ENCODE measurements at regions not wholly inside any gene's neighbourhood (a gene's known extent, or its start where the extent isn't known, plus 50 kb on each side); places are given as distances from the start of the nearest gene placed in this dataset.
"Not testable (repeated sequence)": the region's sequence is repeated elsewhere in the genome, so short reads cannot be mapped to it uniquely, and the experiment has no call there.

DNA sequence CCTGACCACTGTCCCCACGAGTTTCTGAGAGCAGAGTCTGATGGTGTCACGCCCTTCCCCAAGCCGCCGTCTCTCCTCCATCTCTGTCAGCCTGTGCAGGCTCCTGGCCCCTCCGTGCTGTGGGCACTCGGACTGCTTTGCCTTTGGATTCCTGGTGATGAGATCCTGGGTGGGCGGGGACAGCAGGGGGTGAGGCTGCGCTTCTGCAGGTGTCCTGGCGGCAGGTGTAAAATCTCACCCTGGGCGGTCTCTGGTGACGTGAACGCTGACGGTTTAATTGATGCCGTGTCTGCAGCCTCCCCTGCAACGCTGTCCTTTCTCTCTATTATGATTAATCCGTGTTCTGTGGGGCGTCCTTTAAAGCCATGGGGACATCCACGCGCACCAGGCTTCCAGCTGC lies 148.0 kb downstream of the LAT start:
- DNase-seq (ENCODE audit: low read depth in 2 of 2) = not testable (repeated sequence)

DNA sequence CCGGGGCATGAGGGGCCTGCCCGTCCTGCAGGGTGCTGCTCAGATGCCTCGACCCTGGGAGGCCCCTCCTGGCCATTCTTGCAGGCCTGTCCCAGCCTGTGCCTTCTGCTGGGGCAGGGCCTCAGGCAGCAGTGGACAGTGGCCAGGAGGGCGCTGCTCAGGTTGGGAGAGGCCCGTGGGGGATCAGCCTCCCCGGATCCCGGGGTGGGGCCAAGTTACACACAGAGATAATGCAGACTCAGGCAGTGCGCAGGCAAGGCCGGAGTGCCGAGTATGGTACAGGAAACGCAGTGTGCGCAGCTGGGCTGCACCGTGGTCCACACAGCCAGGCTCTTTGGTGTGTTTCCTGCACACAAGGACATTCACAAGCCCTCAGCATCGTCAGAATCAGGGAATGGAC lies 147.6 kb downstream of the LAT start:
- not testable (repeated sequence) for DNase-seq (ENCODE audit: low read depth in 2 of 2)

DNA sequence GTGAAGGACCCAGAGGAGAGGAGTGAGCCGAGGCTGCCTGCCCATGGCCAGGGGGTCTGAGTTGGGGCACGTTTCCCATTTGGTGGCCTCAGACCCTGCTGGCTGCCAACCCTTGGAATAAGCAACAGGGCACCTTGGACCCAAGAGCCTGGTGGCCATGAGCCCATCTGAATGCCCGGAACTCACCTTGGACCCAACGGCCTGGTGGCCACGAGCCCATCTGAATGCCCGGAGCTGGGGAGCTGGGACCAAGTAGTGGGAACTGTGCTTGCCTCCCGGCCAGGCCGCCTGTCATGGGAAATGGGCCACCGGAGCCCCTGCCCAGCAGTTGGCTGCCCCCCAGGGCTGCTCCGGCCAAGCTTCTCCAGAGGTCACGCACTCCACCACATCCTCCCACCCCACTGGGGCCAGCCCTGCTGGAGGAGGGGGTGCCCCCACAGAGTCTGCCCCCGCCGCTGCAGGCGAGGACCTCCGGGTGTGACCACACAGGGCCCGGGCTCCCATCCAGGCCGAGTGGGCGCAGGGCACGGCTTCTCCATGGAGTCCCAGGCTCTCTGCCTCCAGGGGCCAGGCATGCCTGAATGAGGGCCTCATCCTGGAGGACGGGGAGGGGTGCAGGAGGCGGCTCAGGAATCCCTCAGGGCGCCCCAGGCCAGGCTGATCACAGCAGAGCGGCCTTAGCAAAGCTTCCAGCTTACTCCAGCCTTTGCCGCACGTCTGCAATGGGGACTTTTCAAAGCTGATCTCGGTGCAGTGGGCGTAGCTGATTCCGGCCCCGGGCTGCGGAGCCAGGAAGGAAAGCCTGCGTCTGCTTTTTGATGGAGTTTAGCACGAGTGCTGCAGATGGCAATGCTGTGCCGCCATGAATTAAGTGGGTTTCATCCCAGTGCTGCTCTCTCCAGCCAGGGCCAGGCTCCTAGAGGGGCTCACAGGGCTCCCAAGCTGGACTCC lies 146.3 kb downstream of the LAT start:
- not testable (repeated sequence) for DNase-seq (ENCODE audit: low read depth in 2 of 2)

DNA sequence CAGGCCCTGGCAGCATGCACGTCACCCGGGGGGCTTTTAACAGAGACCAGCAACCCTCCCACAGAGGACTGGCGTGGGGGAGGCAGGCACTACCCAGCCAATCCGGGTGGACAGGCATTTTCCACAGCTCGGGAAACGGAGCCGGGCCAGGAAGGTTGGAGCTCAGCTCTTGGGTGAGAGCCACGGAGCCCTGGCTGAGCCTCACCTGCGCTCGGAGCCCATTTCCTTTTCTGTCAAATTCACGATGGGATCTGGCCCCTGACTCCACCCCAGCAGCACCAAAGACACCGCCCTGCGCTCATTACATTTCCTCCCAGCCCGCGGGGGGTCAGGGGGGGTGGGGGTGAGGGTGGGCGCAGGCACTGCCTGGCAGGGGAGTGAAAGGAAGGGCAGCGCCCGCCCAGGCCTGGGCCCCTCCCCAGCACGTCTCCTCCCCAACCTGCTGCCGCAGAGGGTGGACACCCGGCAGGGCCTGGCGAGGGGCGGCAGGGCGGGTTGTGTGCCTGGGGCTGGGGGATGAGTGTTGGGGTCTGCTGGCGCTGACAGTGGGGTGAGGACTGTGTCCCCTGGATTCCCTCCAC lies 145.4 kb downstream of the LAT start:
- DNase-seq (ENCODE audit: low read depth in 2 of 2) = not testable (repeated sequence)

DNA sequence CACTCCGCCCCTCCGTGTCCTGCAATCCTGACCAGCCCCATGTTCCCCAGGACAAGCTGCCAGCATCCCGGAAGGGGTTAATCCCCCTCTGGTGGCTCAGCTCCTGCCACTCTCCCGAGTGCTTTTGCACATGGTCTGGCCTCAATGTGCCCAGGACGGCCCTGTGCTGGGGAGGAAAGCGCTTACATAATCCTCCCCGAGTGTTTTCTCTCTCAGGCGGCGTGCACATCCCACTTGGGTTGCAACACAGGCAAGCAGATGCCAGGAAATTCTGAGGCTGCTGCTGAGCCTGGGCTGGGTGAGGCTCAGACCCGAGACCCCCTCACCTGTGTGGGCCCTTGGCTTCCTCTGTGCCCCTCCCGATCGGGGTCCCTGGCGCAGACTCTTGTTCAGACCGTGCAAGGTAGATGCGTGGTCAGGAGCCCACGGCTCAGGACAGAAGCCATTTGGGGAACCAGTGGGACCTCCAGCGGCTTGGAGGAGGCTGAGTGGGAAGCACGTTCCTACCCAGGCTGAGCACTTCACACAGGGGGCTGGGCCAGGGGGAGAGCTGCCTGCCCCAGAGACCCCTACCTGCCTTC lies 144.7 kb downstream of the LAT start:
- DNase-seq (ENCODE audit: low read depth in 2 of 2) = not testable (repeated sequence)

DNA sequence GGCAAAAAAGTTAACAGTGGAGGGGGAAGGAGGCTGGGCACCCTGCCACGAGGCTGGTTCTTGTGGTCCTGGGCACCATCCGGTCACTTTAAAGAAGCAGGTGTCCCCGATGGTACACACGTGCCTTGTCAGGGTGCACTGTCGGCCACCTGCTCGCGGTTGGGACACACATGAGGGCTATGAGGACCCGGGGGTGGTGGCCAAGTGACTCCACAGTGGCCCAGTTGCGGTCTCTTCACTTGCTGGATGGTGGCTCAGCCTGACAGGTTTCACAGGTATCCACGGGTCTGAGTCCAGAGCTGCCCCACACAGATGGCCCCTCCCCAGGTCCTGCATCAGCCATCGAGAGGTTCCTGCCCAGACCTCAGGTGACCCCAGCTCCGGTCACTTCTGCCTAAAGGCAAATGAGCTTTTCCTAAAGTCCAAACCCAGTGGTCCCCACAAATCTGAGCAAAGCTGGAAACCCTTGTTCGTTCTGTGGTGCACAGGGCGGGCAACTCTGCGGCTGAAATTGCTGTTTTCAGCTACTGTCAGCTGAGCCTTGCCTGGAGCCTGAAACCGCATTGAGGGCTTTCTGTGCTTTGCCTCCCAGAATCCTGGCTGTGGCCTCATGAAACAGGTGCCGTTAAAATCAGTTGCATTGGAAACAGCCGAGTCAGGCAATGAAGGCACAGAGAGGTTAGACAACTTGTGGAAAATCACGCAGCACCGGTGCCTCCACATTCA lies 144.0 kb downstream of the LAT start:
- DNase-seq (ENCODE audit: low read depth in 2 of 2) = not testable (repeated sequence)

DNA sequence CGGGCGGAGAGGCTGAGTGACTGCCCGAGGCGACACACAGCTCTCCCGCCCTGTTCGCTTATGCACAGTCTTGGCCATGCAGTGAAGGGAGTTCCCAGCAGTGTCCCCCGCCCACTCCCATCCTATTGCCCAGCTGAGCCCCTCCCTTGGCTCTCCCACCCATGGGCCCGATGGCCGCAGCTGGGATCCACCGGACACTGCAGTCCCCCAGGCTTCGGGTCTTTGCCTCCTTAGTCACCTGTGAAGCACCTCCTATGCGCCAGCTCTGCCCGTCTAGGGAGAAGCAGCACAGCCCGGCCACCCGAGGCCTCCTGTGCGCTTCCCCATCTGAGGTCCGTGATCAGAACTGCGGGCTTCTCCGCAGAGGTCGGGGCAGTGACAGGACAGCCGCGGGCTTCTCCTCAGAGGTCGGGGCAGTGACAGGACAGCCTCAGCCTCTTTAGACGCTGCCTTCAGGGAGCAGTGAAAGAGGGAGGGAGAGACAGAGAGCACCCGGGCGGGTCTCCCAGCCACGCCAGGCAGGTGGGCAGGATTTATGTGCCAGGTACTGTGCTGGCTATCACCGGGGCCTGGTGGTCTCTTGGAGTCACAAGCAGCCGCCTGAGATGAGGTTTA lies 143.1 kb downstream of the LAT start:
- DNase-seq (ENCODE audit: low read depth in 2 of 2) = not testable (repeated sequence)

DNA sequence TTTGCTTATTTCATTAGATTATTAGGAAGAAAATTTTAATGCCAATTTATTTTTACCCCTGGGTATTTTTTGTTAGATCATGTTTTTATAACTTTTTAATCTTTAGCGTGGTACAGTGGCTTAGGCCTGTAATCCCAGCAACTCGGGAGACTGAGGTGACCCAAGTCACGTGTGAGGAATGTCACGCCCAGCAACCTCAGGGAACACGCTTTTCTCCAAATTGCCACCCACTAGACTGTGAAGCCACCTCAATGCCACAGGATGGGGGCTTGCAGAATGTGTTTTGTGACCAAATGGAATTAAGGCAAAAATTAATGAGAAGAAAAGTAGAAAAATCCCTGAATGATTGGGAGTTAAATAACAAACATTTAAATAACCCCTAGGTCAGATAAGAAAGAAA lies 141.8 kb downstream of the LAT start:
- DNase-seq (ENCODE audit: low read depth in 2 of 2) = no peak

DNA sequence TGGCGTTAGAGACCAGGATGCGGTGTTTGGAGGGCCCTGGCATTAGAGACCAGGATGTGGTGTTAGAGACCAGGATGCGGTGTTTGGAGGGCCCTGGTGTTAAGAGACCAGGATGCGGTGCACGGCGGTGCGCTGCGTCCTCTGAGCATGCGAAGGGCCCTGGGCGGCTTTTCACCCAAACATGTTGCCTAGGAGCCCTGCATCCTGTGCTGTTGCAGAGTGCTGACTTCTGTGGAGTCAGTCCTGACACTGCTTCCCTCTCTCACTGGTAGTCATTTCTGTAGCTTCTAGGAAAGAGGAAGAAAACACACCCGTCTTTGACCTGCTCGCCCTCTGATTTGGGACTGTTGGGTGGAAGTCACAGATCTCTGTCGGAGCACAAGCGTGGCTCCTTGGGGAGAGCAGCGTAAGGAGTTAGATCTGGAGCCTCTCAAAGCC lies 141.2 kb downstream of the LAT start:
- no peak for DNase-seq (ENCODE audit: low read depth in 2 of 2)

DNA sequence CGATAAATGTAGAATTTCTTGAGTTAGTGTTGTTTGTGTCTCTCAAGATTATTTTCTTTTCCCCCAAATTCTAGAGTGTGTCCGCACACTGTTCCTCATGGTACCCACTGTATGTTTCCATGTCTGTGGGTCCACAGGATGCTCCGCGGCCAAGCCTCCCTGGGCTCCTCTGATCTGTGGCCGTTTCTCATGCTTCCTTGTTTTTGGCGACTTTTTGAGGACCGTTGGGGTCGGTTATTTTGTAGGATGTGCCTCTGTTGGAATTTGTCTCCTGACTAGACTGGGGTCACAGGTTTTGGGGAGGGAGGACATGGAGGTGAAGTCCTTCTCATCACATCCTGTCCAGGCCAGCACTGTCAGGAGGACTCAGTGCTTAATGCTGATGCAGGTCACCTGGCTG lies 140.0 kb downstream of the LAT start:
- no peak for DNase-seq (ENCODE audit: low read depth in 2 of 2)

DNA sequence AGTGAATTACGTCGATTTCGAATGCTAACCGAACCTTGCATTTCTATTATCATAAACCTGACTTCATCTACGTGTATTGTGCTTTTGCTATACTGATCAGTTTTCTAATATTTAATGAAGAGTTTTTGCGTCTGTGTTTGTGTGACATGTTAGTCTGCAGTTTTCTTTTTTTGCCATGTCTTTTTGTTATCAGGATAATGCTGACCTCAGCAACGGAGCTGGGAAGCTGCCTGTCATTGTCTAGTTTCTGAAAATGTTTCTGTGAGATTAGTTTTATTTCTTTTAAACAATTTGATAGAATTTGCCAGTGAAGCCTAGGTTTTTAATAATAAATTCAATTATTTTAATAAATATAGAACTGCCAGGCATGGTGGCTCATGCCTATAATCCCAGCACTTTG lies 139.3 kb downstream of the LAT start:
- not testable (repeated sequence) for DNase-seq (ENCODE audit: low read depth in 2 of 2)

DNA sequence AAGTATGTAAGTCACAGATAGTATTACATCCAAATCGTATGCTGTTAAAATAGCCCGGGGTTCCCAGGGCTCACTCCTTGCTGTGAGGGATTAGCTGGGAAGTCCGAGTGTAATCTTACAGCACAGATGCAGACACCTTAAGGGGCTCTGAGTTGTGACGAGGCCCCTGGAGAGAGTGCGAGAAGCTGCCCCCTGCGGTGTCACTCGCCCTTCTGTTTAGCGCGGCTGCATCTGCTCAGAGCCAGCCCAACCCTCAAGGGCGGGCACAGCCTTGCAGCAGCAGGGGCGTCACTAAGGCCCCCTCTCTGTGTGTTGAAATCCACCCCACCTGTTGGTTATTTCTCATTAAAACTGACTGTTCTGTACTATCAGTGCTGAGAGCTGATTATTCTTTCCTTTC lies 135.8 kb downstream of the LAT start:
- not testable (repeated sequence) for DNase-seq (ENCODE audit: low read depth in 2 of 2)

DNA sequence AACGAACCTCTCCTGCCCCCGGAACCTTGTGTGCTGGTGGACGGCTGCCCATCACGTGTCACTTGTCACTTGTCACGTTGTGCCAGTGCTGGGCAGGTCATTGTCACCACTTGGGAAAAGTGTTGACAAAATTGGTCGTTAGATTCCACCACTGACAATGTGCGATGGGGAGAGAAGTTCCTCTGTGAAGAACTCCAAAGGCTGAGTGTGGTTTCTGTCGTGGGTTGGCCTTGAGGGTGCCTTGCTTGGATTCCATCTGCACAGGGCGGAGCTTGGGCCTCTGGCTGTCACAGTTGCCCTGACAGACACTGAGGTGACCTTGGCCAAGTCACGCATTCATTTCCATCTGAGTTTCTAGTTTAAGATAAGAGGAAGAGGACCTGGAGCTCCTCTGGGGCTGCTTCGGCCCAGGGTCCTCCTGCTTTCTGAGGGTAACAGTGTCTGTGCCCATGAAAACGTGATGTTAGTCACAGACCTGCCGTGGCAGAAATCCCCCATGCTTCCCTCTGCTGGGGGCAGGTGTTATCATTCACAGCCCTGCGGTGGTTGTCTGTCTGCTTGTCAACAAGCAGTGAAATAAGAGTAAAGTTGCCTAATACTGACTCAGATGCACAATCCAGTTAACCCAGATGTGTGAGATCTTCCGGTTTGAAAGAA lies 133.6 kb downstream of the LAT start:
- not testable (repeated sequence) for DNase-seq (ENCODE audit: low read depth in 2 of 2)

DNA sequence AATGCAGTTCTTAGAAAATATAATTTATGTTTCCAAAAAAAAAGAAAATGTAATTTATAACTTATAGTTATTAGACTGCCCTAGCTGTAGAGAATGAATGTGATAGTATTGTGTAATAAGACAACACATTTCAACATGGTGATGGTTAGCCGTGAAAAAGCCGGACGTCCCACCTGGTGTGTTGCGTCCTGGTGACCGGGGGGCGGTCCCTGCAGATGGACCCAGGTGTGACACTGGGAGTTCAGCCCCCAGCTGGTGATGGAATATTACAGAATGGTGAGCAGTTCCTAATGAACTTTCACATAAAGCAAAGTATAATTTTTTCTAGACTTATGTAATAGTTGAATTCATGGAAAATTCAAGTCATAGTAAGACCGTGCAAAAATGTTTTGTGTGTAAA lies 132.8 kb downstream of the LAT start:
- DNase-seq (ENCODE audit: low read depth in 2 of 2) = no peak

DNA sequence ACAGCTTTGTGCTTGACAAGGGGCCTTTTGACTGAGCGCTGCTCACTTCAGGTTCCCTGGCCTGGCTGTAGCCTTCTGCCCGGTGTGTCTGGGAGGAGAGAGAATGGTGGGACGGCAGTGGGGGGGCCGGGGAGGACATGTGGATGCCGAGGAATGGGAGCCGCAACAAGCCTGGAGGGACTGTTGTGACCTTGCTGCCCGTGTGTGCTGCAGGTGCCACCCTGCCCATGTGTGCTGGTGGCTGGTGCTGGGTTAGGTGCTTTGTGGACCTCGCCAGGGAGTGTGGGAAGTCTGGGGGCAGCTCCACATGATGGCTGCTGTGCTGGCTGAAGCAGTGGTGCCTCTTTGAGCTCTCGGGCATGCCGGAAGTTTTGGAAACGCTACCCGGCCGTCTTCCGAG lies 132.1 kb downstream of the LAT start:
- DNase-seq (ENCODE audit: low read depth in 2 of 2) = no peak

DNA sequence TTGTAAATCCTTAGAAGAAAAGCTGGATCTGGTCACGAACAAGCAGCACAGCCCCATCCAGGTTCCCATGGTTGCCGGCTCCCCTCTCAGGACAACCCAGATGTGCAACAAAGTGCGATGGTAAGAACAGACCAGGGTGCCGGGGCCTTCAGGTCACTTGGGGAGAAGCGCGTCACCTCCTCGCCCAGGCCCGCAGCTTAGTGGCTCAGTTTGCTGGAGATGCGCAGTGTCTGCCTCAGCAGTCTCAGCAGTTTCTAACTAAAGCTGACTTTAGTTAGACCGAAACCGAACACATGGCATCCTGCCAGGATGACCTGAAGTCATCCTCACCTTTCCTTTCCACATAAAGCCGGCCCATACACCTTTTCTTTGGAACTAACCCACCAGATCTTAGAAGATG lies 131.4 kb downstream of the LAT start:
- not testable (repeated sequence) for DNase-seq (ENCODE audit: low read depth in 2 of 2)

DNA sequence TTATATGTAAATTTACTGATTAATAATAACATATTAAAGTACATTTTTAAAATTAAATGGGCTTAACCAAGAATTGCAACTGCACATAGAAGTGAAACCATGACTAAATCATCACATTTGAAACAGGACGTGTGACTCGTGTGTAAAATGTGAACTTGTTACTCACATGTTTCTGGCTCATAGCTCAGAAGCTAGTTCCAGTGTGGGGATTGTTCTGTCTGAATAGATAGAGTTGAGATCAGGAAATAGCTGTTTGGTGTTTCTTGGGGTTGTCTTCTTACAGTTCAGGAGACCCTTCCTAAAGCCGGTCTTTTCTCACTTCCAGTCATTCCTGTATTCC lies 130.9 kb downstream of the LAT start:
- DNase-seq (ENCODE audit: low read depth in 2 of 2) = not testable (repeated sequence)

DNA sequence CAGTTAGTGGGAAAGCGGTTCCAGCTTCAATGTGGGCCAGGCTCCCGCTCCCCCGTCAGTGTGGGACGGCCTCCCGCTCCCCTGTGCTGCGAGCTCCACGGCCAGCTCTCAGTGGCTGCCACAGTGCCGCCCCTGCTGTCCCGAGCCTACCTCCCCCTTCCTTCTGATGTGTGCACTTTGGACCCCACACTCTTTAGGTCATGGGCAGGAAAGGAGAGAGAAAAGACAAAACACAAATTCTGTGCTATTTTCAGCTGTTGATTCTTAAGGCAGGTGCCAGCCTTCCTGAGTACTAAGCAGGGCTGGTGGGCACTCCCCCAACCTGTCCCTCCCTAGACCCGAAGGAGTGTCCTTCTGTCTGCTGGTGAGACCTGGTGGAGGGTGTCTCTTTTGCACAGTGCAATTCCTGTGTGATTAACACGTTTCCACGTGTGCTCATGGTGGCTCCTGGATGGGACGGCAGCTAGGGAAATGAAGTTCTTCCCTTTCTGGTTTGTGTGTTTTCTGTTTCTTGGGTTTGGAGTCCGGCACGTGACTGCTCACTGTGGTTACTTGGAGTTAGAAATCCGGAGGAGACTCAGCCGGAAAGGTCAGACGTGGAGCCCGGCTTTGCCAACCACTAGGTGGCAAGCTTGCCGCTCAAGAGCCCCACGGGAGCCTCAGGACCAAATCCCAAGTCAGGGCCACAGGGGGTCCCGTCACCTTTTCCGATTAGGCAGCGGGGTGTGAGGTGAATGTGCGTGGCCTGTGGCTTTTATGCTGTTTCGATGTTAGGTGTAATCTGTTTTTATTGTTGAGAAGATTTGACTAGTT lies 130.3 kb downstream of the LAT start:
- not testable (repeated sequence) for DNase-seq (ENCODE audit: low read depth in 2 of 2)

DNA sequence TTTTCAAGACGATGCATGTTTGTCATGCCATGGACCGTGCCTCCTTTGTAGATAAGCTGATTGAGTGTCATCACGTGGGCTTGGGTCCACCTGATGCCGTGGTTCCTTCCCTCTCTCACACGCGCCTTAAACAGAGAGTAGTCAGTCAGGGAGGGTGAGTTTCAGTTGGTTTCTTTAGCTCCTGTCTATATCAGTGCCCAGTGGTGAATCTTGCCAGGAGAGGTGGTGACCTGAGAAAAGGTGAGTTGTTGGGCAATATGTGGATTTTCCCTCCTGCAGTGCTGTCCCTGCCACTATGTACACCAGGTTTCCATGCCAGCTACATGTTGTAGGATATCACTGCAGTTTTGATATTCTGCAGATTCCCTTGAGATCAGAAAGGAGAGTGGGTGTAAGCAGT lies 129.7 kb downstream of the LAT start:
- no peak for DNase-seq (ENCODE audit: low read depth in 2 of 2)

DNA sequence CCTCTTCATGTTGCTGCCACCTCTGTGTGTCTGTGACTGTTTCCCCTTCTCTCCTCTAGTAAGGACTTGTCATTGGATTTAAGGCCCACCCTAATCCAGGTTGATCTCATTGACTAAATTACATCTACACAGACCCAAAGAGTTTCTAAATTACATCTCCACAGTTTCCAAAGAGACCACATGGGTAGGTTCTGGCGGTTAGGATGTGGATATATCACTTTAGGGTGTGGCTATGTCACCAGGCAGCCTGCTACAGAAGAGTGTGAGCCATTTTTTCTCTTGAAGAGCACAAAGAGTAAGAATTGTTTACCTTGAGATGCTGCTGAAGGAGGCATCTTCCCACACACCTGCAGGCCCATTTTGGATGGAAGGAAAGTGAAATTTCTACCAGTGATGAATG lies 128.6 kb downstream of the LAT start:
- not testable (repeated sequence) for DNase-seq (ENCODE audit: low read depth in 2 of 2)
